ENCODE measurements at regions not wholly inside any gene's neighbourhood (a gene's known extent, or its start where the extent isn't known, plus 50 kb on each side); places are given as distances from the start of the nearest gene placed in this dataset.

- peaks cover 6 to 8% of the 10 kb centered on the region in 2 donors for H3K4me1 ChIP-seq (ENCODE audit: control insufficient read depth in 2 of 2, insufficient read depth in 2 of 2, low read length in 2 of 2)
- H3K4me2 ChIP-seq (replicated peaks; ENCODE audit: low read depth, low read length, poor library complexity, severe bottlenecking) = peak overlapping the region; percentile 22
- Mint-ChIP-seq H3K4me3 (no peak overlapping the region), H3K9me3 (ENCODE audit: insufficient read depth) (no peaks in the 10 kb centered on the region), H3K4me1 (peaks cover 8% of the 10 kb centered on the region), H3K27ac (no peak overlapping the region), H3K27me3 (no peaks in the 10 kb centered on the region)
- WGBS (ENCODE audit: insufficient coverage) = no CpG with 5 or more reads among the region's 3 CpGs
- no peaks in the 10 kb centered on the region for H3K36me3 ChIP-seq (replicated peaks in 1 of 2; ENCODE audit: control extremely low read depth in 1 of 2, control insufficient read depth in 1 of 2, extremely low read depth in 1 of 2, insufficient read depth in 2 of 2, low read length in 1 of 2)
- H3K9ac ChIP-seq (ENCODE audit: low read length) = no peak overlapping the region
- no peaks in the 10 kb centered on the region for H3K9me3 ChIP-seq (ENCODE audit: control extremely low read depth in 1 of 3, control insufficient read depth in 2 of 3, insufficient read depth in 1 of 3, low read length in 2 of 3)
- no peak for TF ChIP-seq EZH2 (IDR thresholded peaks at IDR 0.05; ENCODE audit: borderline replicate concordance, insufficient read depth, low read depth, low read length, poor library complexity, severe bottlenecking)
- TF ChIP-seq, protein P1, sequence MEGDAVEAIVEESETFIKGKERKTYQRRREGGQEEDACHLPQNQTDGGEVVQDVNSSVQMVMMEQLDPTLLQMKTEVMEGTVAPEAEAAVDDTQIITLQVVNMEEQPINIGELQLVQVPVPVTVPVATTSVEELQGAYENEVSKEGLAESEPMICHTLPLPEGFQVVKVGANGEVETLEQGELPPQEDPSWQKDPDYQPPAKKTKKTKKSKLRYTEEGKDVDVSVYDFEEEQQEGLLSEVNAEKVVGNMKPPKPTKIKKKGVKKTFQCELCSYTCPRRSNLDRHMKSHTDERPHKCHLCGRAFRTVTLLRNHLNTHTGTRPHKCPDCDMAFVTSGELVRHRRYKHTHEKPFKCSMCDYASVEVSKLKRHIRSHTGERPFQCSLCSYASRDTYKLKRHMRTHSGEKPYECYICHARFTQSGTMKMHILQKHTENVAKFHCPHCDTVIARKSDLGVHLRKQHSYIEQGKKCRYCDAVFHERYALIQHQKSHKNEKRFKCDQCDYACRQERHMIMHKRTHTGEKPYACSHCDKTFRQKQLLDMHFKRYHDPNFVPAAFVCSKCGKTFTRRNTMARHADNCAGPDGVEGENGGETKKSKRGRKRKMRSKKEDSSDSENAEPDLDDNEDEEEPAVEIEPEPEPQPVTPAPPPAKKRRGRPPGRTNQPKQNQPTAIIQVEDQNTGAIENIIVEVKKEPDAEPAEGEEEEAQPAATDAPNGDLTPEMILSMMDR (IDR thresholded peaks at IDR 0.05) = no peak
- peak overlapping the region; percentile 41 for H2AFZ ChIP-seq (ENCODE audit: insufficient read depth, low read depth, low read length, poor library complexity, severe bottlenecking)
- POLR2A ChIA-PET = no interaction called here
- no peak for DNase-seq
- H4K20me1 ChIP-seq (ENCODE audit: control insufficient read depth, insufficient read depth, low read length, poor library complexity, severe bottlenecking) = no peaks in the 10 kb centered on the region
- no peak for ATAC-seq (ENCODE audit: low read depth)
- H3K4me3 ChIP-seq (ENCODE audit: control extremely low read depth in 1 of 5, extremely low read depth in 1 of 5, insufficient read depth in 1 of 5, low read depth in 2 of 5, low read length in 4 of 5) = no peak overlapping the region
- intact Hi-C loops (cut with micrococcal nuclease) = no loop called here
- no peaks in the 10 kb centered on the region for H3K27me3 ChIP-seq (replicated peaks in 1 of 4; ENCODE audit: control extremely low read depth in 1 of 4, control insufficient read depth in 3 of 4, insufficient read depth in 4 of 4, low read length in 3 of 4)
- no peak overlapping the region for H3K27ac ChIP-seq (ENCODE audit: low read length in 2 of 2)
- CTCF ChIA-PET = no interaction called here
- no peaks in the 10 kb centered on the region for H3K79me2 ChIP-seq (ENCODE audit: control insufficient read depth, insufficient read depth, low read length)
Observed at GRCh38 chr1:105830571-105831146, 1225.8 kb upstream of the PRMT6 start.

- CTCF ChIA-PET = no interaction called here
- intact Hi-C loops (cut with micrococcal nuclease) = no loop called here
Observed at GRCh38 chr1:105838071-105838470, 1218.4 kb upstream of the PRMT6 start.

More at GRCh38 chr1:105838071-105838470, 1218.4 kb upstream of the PRMT6 start:
- TF ChIP-seq EZH2 (IDR thresholded peaks at IDR 0.05; ENCODE audit: borderline replicate concordance, insufficient read depth, low read depth, low read length, poor library complexity, severe bottlenecking) = no peak
- TF ChIP-seq, protein P1 (IDR thresholded peaks at IDR 0.05) = no peak
- no peak overlapping the region for H3K9ac ChIP-seq (ENCODE audit: low read length)
- peaks cover 18% of the 10 kb centered on the region for H3K4me1 Mint-ChIP-seq
- H3K36me3 ChIP-seq (replicated peaks in 1 of 2; ENCODE audit: control extremely low read depth in 1 of 2, control insufficient read depth in 1 of 2, extremely low read depth in 1 of 2, insufficient read depth in 2 of 2, low read length in 1 of 2) = no peaks in the 10 kb centered on the region
- peaks cover 0 to 4% of the 10 kb centered on the region in 2 donors for H3K4me1 ChIP-seq (ENCODE audit: control insufficient read depth in 2 of 2, insufficient read depth in 2 of 2, low read length in 2 of 2)
- POLR2A ChIA-PET = no interaction called here
- H2AFZ ChIP-seq (ENCODE audit: insufficient read depth, low read depth, low read length, poor library complexity, severe bottlenecking) = no peak overlapping the region
- no peaks in the 10 kb centered on the region for H3K9me3 Mint-ChIP-seq (ENCODE audit: insufficient read depth)
- DNase-seq (no peak), ATAC-seq (ENCODE audit: low read depth) (no peak)
- H4K20me1 ChIP-seq (ENCODE audit: control insufficient read depth, insufficient read depth, low read length, poor library complexity, severe bottlenecking) = no peaks in the 10 kb centered on the region
- no peak overlapping the region for H3K4me3 Mint-ChIP-seq
- no peaks in the 10 kb centered on the region for H3K9me3 ChIP-seq (ENCODE audit: control extremely low read depth in 1 of 3, control insufficient read depth in 2 of 3, insufficient read depth in 1 of 3, low read length in 2 of 3)
- no peak overlapping the region for H3K4me3 ChIP-seq (ENCODE audit: control extremely low read depth in 1 of 5, extremely low read depth in 1 of 5, insufficient read depth in 1 of 5, low read depth in 2 of 5, low read length in 4 of 5)
- H3K27me3 ChIP-seq (replicated peaks in 1 of 4; ENCODE audit: control extremely low read depth in 1 of 4, control insufficient read depth in 3 of 4, insufficient read depth in 4 of 4, low read length in 3 of 4) = no peaks in the 10 kb centered on the region
- H3K27ac Mint-ChIP-seq = no peak overlapping the region
- no peak overlapping the region for H3K27ac ChIP-seq (ENCODE audit: low read length in 2 of 2)
- H3K79me2 ChIP-seq (ENCODE audit: control insufficient read depth, insufficient read depth, low read length) = no peaks in the 10 kb centered on the region
- H3K27me3 Mint-ChIP-seq = no peaks in the 10 kb centered on the region
- H3K4me2 ChIP-seq (replicated peaks; ENCODE audit: low read depth, low read length, poor library complexity, severe bottlenecking) = no peak overlapping the region
